Astrocyte of the cerebellum (primary cell): ENCODE measurements at regions not wholly inside any gene's neighbourhood (a gene's known extent, or its start where the extent isn't known, plus 50 kb on each side); places are given as distances from the start of the nearest gene placed in this dataset.

Source experiments
- DNase-seq: peaks from one replicate; pipeline ENCODE4 v3.0.0-alpha.2; 2011; ENCODE audit warnings: low read depth
- H3K4me3 ChIP-seq: 2 replicates; pipeline ENCODE4 v1.5.1; 2011; ENCODE audit warnings: mild to moderate bottlenecking, low read depth, low read length, moderate library complexity
- in situ Hi-C: cut with HindIII; loops from 2 replicates; pipeline ENCODE4 v1.10.0; 2017; ENCODE audit warnings: low sequenced_read_pairs
- TF ChIP-seq, protein P1 (sequence below): IDR thresholded peaks from 2 replicates; pipeline ENCODE4 v1.5.1; 2012; ENCODE audit warnings: low read length, low read depth, moderate library complexity, mild to moderate bottlenecking; ENCODE audit errors: missing control alignments

DNA sequence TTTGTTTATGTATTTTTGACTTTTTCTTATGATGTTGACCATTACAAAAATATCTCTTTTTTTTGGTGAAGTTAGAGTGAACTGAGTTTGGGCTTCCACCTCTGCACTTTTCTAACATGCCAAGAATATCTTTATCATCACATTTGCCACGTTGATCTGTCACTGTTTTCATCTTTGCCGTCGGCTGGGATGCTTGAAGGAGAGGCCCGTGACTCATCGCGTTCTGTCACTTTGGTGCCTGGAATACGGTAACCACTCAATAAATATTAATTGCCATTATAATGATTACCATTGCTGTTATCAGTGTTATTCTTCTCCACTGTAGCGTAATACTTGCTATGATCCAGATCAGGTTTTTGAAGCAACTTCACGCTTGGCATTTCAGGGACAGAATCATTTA, 350.8 kb upstream of the PFKP start:
- in situ Hi-C loops = no loop called here
- H3K4me3 ChIP-seq = no peak overlapping the region
- DNase-seq = no peak
- TF ChIP-seq, protein P1, sequence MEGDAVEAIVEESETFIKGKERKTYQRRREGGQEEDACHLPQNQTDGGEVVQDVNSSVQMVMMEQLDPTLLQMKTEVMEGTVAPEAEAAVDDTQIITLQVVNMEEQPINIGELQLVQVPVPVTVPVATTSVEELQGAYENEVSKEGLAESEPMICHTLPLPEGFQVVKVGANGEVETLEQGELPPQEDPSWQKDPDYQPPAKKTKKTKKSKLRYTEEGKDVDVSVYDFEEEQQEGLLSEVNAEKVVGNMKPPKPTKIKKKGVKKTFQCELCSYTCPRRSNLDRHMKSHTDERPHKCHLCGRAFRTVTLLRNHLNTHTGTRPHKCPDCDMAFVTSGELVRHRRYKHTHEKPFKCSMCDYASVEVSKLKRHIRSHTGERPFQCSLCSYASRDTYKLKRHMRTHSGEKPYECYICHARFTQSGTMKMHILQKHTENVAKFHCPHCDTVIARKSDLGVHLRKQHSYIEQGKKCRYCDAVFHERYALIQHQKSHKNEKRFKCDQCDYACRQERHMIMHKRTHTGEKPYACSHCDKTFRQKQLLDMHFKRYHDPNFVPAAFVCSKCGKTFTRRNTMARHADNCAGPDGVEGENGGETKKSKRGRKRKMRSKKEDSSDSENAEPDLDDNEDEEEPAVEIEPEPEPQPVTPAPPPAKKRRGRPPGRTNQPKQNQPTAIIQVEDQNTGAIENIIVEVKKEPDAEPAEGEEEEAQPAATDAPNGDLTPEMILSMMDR = no peak

DNA sequence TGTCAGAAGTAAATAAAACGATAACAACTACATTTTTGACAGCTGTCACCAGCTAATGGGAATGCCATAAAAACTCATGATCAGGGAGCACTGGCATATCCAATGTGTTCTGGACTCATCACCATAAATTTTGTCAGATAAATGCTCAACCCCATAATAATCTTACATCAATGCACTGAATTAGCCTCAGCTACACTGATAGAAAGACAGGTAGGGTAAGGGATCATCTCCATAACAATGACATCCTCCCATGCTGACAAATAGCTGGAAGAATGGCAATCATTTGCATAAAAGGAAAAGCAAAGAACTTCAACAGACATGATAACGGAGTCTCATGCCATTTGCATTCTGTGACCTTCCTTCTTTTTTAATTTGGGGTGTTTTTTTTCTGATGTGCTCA, 352.8 kb upstream of the PFKP start:
- no peak overlapping the region for H3K4me3 ChIP-seq
- DNase-seq = no peak
- TF ChIP-seq, protein P1 = no peak
- in situ Hi-C loops = no loop called here

DNA sequence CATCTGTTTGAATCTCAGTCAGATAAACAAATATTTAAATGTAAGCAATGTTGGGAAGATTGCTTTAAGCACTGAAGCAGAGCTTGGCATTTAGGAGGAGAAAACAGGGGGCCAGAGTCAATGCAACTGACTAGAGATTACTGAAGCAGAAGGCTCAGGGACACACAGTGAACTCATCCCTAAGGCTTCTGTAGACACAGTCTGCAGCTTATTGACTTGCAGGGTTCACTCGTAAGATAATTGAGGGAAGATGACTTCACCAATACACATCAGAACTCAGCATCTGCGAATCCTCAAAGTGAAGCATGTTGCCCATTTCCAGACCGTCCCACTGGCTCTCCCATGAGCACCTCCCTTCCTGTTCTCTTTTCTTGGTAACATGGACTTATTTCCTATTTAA, 363.4 kb upstream of the PFKP start:
- TF ChIP-seq, protein P1 = no peak
- in situ Hi-C loops = no loop called here
- DNase-seq = no peak
- H3K4me3 ChIP-seq = no peak overlapping the region

DNA sequence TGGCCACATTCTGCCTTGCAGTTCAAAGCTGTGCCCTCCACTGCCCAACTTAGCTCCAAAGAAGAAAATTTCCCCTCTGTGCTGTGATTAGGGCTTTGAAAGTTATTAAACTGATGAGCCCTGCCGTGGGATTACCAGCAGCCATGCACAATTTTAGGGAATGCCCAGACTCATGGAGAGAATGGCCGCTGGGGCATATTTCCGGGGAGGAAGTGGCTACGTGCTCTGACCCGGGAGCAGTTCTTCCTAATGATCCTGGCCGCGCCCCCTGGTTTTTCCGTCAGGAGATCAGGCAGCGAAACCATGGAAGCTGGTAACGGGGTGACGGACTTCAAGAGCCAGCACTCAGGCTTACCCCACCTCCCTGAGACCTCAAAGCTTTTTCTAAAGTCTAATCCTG, 365.5 kb upstream of the PFKP start:
- H3K4me3 ChIP-seq = no peak overlapping the region
- no peak for DNase-seq
- TF ChIP-seq, protein P1 = no peak
- in situ Hi-C loops = no loop called here

DNA sequence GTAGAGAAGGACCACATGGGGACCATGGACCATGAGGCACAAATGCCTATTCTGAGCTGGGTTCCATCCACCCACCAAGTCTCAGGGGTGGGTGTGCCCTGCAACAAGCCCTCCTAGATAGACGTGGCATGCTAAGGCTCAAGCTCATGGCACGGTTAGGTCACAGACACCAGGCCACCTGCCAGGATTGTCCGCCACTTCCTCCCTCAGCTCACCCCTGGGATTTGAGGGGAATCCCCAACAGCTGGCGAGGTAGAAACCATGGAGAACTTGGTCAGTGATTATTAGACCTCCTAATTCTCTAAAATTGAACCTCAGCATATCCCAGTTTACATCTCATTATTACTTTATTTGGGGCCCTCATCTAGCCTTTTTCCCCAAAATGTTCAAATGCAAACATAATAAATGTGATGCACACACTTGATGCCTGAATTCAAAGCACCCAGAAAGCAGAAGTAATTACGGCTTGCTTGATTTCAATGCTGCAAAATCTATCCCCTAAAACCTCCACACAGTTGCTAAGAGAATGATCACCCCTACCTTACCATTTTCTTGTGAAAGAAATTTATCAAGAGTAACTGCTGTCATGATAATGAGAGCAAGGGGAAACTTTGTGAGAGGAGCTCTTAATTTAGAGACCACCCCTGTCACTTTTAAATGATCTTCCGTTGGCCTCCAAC, 366.6 kb upstream of the PFKP start:
- in situ Hi-C loops = no loop called here
- no peak overlapping the region for H3K4me3 ChIP-seq
- TF ChIP-seq, protein P1 = no peak
- no peak for DNase-seq

DNA sequence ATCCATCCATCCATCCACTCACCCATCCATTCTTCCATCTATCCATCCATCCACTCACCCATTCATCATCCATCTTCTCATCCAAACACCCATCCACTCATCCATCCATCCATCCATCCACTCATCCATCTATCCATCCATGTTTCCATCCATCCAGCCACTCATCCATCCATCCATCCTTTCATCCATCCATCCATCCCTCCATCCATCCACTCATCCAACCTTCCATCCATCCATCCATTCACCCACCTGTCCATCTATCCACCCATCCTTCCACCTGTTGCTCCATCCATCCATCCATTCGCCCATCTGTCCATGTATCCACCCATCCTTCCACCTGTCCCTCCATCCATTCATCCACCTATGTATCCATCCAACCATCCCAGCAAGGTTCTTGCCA, 378.4 kb upstream of the PFKP start:
- TF ChIP-seq, protein P1 = no peak
- in situ Hi-C loops = loop anchor here (5.0 kb wide), 3 partner anchors 47 to 78 kb away; no protein-coding TSS in a partner anchor
- H3K4me3 ChIP-seq = no peak overlapping the region
- DNase-seq = no peak
